ENCODE measurements at regions not wholly inside any gene's neighbourhood (a gene's known extent, or its start where the extent isn't known, plus 50 kb on each side); places are given as distances from the start of the nearest gene placed in this dataset.

DNA sequence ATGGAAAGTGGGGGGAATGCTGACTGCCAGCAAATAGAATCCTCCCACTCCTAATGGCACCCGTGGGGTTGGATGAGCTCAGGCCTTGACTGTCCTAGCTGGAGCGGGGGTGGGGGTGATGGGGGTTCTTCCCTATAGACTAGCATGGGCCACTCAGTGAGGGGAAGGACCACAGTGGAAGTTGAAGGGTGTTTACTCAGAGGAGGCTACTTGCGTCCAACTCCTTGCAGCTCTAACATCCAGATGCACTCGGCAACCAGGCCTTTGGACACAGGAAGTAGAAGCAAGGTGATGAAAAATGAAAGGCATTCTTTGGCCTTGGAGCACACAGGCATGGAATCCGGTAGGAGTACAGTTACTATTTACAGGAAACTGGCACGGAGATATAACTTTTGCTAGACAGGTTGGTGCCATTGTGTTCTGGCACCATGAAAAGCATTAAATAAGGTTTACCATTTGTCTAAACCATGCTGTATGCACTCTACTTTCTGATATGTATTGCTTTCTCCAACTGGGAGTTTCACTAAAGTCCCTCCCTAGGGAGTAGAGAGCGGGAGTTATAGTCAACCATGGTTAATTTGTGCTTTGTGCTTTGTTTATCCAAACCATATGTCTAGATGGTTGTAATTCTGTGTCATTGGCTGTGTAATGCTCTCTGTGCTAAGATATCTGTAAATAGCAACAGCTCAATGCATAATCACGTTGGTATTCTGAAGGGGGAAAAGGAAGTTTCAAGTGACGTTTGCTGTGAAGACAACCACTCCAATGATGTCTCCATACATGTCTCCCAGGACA, 125.3 kb downstream of the TSHZ3 start:
- DNase-seq (ENCODE audit: low read depth), result peak; percentile 57

- peak; percentile 28 for DNase-seq (ENCODE audit: low read depth)
Measured at GRCh38 chr19:31220540-31220939, 128.7 kb downstream of the TSHZ3 start.

GRCh38 chr19:31214997-31215396, 134.2 kb downstream of the TSHZ3 start:
- DNase-seq (ENCODE audit: low read depth), result no peak

GRCh38 chr19:31214086-31214485, 135.2 kb downstream of the TSHZ3 start:
- DNase-seq (ENCODE audit: low read depth), result peak; percentile 98

- DNase-seq (ENCODE audit: low read depth), result no peak
Measured at GRCh38 chr19:31211088-31211487, 138.1 kb downstream of the TSHZ3 start.

GRCh38 chr19:31205887-31206518, 143.2 kb downstream of the TSHZ3 start:
- no peak for DNase-seq (ENCODE audit: low read depth)

- DNase-seq (ENCODE audit: low read depth), result no peak
Measured at GRCh38 chr19:31204115-31204514, 145.1 kb downstream of the TSHZ3 start.

DNA sequence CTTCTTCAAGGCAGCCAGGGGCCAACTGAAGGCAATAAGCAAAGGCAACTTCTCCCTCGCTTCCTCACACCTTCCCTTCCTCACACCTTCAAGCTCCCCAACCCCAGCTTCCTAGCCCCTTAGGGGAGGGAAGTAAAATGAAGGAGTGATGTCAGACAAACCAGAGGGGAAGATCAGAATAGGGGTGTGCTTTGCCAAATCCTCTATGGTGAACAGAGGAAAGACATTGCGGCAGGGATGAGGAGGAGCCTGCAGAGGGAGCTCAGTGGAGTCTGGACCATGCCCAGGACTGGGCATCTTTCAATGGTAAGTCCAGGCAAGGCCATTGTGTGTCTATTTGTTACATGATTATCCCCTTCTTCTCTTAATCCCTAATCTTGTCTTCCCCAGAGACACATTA, 164.0 kb downstream of the TSHZ3 start:
- no peak for DNase-seq (ENCODE audit: low read depth)

- DNase-seq (ENCODE audit: low read depth), result no peak
Measured at GRCh38 chr19:31181535-31181934, 167.7 kb downstream of the TSHZ3 start.

- no peak for DNase-seq (ENCODE audit: low read depth)
Measured at GRCh38 chr19:31180907-31181306, 168.3 kb downstream of the TSHZ3 start.

- no peak for DNase-seq (ENCODE audit: low read depth)
Measured at GRCh38 chr19:31179471-31179852, 169.8 kb downstream of the TSHZ3 start.

DNA sequence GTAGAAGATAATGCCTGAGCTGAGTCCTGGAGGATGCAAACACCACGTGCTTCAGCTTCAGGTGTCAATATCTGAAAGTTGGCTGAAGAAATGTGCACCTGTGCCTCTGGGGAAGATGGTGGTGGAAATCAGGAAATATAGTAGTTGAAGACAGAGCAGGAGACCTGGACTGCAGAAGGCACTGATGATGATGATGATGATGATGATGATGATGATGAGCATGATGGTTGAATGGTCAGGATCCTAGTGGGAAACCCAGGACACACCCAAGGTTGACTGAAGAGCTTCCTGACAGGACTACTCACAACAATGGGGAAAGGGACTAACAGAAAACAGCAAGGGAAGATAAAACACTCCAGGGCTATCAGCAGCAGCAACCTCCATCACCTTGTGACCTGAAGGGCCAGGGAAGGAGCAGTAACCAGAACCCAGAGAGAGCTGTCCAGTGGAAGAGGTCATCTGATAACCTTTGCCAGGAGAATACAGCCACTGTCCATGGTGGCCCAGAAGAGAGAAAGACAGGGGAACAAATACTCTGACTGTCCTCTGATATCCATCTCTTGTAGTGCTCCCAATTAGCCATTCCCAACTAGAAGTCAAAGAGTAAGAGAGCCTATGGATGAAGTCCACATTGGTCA, 170.3 kb downstream of the TSHZ3 start:
- DNase-seq (ENCODE audit: low read depth), result no peak

- DNase-seq (ENCODE audit: low read depth), result no peak
Measured at GRCh38 chr19:31177246-31177645, 172.0 kb downstream of the TSHZ3 start.

- DNase-seq (ENCODE audit: low read depth), result no peak
Measured at GRCh38 chr19:31175564-31176348, 173.5 kb downstream of the TSHZ3 start.

DNA sequence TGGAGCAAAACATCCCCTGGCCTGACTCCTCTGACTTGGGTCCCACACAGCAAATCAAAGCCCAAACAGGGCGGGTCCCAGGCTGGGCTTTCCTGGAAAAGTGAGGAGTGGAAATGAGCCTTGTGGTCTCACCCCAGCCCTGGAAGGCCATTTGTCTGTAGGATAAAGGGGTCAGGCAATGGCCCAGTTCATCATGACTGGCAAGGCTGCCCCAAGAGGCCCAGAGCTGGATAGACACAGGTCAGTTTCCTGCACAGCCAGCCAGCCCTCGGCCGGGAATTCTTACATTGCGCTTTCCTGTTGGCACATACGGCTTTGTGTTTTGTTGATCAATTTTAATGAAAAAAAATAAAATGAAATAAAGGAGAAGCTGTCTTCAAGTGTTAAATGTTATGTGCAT, 174.3 kb downstream of the TSHZ3 start:
- DNase-seq (ENCODE audit: low read depth), result no peak

- no peak for DNase-seq (ENCODE audit: low read depth)
Measured at GRCh38 chr19:31173991-31174390, 175.2 kb downstream of the TSHZ3 start.

DNA sequence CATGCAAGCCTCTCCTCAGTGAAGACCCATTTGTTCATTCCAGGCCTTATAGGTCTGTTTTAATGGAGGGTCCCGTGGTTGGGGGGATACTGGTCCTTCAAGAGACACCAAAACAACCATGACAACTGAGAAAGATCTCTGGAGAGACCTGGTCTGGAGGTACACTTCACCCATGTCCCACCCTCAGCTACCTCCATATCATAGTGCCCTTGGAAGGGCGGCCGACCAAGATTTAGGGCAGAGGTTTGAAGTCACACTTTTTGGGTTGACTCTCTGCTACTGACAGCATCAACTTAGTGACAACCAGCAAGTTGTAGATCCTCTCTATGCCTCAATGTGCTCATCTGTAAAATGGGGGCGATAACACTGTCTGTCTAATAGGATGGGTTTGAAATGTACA, 177.3 kb downstream of the TSHZ3 start:
- DNase-seq (ENCODE audit: low read depth), result no peak

GRCh38 chr19:31170046-31170445, 179.2 kb downstream of the TSHZ3 start:
- DNase-seq (ENCODE audit: low read depth), result no peak

DNA sequence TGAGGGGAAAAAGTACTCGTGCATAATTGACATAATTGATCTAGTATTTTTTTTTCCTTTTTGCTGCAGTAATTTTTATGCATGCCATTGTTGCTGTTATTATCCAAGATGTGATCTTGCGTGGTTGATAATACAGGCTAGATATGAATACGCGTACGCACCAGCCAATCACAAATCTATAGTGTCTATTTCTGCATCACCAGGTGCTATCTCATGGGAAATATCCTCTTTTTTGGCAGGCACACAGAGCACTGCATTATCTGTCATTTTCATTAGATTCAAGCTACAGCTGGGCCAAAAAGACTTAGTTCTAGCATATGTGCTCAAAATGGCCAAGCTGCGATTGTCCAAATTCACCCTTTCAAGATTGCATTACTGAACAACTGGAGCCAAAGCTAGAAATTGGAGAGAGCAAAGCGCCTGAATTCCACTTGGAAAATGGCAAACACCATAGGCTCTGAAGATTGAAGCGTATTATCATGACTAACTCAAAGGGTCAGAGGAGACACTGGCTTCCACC, 181.1 kb downstream of the TSHZ3 start:
- DNase-seq (ENCODE audit: low read depth), result no peak

DNA sequence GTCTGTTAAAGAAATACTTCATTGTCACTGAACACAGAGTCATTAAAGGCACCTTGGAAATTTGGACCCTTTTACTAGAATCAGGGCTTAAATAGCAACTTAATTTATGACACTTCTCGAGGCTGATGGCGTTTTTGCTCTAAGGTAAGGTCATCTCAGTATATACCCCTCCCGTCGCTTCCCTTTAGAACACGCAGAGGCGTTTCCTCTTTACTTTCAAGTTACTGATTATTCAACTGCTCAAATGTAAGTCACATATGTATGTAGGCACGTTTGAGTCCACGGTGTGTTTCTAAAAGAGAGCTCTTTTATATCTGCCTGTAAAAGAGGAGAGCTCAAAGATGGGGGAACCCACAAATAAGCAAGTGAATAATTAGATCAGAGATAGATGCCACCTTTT, 181.5 kb downstream of the TSHZ3 start:
- DNase-seq (ENCODE audit: low read depth), result no peak

GRCh38 chr19:31166206-31166605, 183.0 kb downstream of the TSHZ3 start:
- DNase-seq (ENCODE audit: low read depth), result no peak

DNA sequence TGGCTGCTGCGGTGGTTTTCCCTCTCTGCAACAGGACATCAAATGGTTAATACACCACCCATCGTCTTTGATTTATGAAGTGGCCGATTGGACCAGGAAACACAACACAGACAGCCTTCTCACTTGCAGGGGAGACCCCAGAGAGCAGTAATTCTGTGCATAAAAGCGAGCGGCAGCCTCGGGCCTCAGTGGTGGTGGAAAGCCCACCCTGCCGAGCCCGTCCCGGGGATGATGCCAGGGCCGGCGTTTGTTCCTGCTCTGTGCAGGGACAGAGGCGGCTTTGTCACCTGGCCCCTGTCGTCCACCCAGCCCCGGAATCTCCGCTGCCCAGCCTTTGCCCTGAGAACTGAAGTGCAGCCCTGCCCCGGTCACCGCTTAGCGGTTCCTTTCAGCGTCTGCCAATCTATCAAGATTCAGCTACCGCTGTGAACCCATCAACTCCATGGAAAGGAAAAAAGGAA, 184.4 kb downstream of the TSHZ3 start:
- DNase-seq (ENCODE audit: low read depth), result no peak

All from M059J (cell line).